ENCODE measurements at regions not wholly inside any gene's neighbourhood (a gene's known extent, or its start where the extent isn't known, plus 50 kb on each side); places are given as distances from the start of the nearest gene placed in this dataset.

DNA sequence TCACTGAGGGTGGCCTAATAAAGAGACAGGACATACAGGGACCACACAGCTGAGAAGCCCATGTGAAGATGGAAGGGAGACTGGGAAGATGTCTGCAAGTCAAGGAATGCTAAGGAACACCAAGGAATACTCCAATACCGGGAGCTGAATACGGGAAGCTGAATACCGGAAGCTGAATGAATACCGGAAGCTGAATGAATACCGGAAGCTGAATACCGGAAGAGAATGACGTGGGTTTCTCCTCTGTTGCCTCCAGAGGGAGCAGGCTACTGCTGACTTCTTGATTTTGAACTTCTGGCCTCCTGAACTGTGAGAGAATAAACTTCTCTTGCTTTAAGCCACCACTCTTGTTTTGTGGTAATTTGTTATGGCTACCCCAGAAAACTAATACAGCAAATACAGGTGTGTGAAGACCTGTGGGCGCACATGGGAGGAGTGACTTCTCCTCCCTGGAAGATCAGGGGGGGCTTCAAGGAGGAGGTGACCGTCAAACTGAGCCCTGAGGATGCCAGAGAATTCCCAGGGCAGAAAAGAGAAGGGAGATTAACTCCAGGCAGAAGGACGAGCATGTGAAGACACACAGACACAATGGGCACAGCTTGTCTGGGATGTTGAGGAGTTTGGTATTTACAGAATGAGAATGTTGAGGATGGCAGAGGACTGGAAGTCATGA, 259.9 kb downstream of the IRF8 start:
- Histone ChIP-seq H4K20me1 (ENCODE audit: control insufficient read depth, extremely low read depth, insufficient read depth, low read length) (no peaks in the 10 kb centered on the region), H3K79me2 (ENCODE audit: control insufficient read depth, insufficient read depth, low read length) (no peaks in the 10 kb centered on the region), H3K9me3 (ENCODE audit: control insufficient read depth, low read depth, low read length) (no peaks in the 10 kb centered on the region), H3K4me3 (ENCODE audit: control insufficient read depth in 2 of 3, extremely low read depth in 1 of 3, insufficient read depth in 2 of 3, low read depth in 1 of 3, low read length in 3 of 3) (no peak overlapping the region), H3K4me2 (ENCODE audit: control insufficient read depth, extremely low read depth, insufficient read depth, low read depth, low read length) (no peak overlapping the region), H3K36me3 (ENCODE audit: control insufficient read depth in 2 of 2, extremely low read depth in 1 of 2, insufficient read depth in 2 of 2, low read length in 2 of 2) (no peaks in the 10 kb centered on the region), H3K9me1 (ENCODE audit: control insufficient read depth, extremely low read depth, insufficient read depth, low read length) (no peaks in the 10 kb centered on the region), H3K4me1 (ENCODE audit: control insufficient read depth, extremely low read depth, insufficient read depth, low read length) (no peaks in the 10 kb centered on the region), H3K9ac (ENCODE audit: control insufficient read depth, extremely low read depth, insufficient read depth, low read length) (no peak overlapping the region), H3K27me3 (ENCODE audit: control insufficient read depth, extremely low read depth, insufficient read depth, low read length) (no peaks in the 10 kb centered on the region), H3K27ac (ENCODE audit: control insufficient read depth, insufficient read depth, low read length) (no peak overlapping the region), H2AFZ (ENCODE audit: control insufficient read depth, low read length) (no peak overlapping the region)
- DNase-seq (ENCODE audit: low read depth, low spot score) (no peak), FAIRE-seq (no peak)
- dilution Hi-C loops (cut with MboI; ENCODE audit: extremely low pct_ligation_motif_present, low sequenced_read_pairs) = no loop called here
- TF ChIP-seq CTCF (optimal IDR thresholded peaks at IDR 0.05 in 1 of 3, IDR thresholded peaks at IDR 0.05 in 1 of 3, conservative IDR thresholded peaks at IDR 0.05 in 1 of 3; ENCODE audit: extremely low read depth in 1 of 3, insufficient read depth in 2 of 3, low read length in 3 of 3) = no peak
- TF ChIP-seq EZH2 (IDR thresholded peaks at IDR 0.05; ENCODE audit: low read length) = no peak

DNA sequence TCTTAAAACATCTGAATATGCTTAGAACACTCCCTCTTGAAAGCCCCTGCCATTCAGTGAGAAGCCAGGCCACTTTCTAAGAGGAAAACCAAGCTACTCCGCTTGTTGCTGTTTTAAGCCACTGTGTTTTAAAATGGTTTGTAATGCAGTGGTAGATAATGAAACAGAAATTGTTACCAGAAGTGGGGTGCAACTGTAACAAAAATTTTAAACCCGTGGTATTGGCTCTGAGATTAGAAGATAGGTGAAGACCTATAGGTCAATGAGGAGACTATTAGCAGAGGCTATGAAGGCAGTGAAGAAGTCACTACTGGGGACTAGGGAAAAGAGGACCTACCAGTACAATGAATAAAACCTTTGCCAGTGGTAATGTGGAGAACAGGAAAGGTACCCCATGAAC, 266.5 kb downstream of the IRF8 start:
- no peak for TF ChIP-seq EZH2 (IDR thresholded peaks at IDR 0.05; ENCODE audit: low read length)
- no peak for TF ChIP-seq CTCF (optimal IDR thresholded peaks at IDR 0.05 in 1 of 3, IDR thresholded peaks at IDR 0.05 in 1 of 3, conservative IDR thresholded peaks at IDR 0.05 in 1 of 3; ENCODE audit: extremely low read depth in 1 of 3, insufficient read depth in 2 of 3, low read length in 3 of 3)
- Histone ChIP-seq H3K9me1 (ENCODE audit: control insufficient read depth, extremely low read depth, insufficient read depth, low read length) (no peaks in the 10 kb centered on the region), H4K20me1 (ENCODE audit: control insufficient read depth, extremely low read depth, insufficient read depth, low read length) (no peaks in the 10 kb centered on the region), H3K4me3 (ENCODE audit: control insufficient read depth in 2 of 3, extremely low read depth in 1 of 3, insufficient read depth in 2 of 3, low read depth in 1 of 3, low read length in 3 of 3) (no peak overlapping the region), H3K79me2 (ENCODE audit: control insufficient read depth, insufficient read depth, low read length) (no peaks in the 10 kb centered on the region), H3K36me3 (ENCODE audit: control insufficient read depth in 2 of 2, extremely low read depth in 1 of 2, insufficient read depth in 2 of 2, low read length in 2 of 2) (no peaks in the 10 kb centered on the region), H2AFZ (ENCODE audit: control insufficient read depth, low read length) (no peak overlapping the region), H3K4me1 (ENCODE audit: control insufficient read depth, extremely low read depth, insufficient read depth, low read length) (no peaks in the 10 kb centered on the region), H3K9ac (ENCODE audit: control insufficient read depth, extremely low read depth, insufficient read depth, low read length) (no peak overlapping the region), H3K27me3 (ENCODE audit: control insufficient read depth, extremely low read depth, insufficient read depth, low read length) (no peaks in the 10 kb centered on the region), H3K9me3 (ENCODE audit: control insufficient read depth, low read depth, low read length) (no peaks in the 10 kb centered on the region), H3K4me2 (ENCODE audit: control insufficient read depth, extremely low read depth, insufficient read depth, low read depth, low read length) (no peak overlapping the region), H3K27ac (ENCODE audit: control insufficient read depth, insufficient read depth, low read length) (no peak overlapping the region)
- FAIRE-seq (no peak), DNase-seq (ENCODE audit: low read depth, low spot score) (no peak)
- dilution Hi-C loops (cut with MboI; ENCODE audit: extremely low pct_ligation_motif_present, low sequenced_read_pairs) = no loop called here

Data from keratinocyte (primary cell).